Mucosa of rectum (tissue), 2 donors: ENCODE measurements at regions not wholly inside any gene's neighbourhood (a gene's known extent, or its start where the extent isn't known, plus 50 kb on each side); places are given as distances from the start of the nearest gene placed in this dataset.

Experiments used
- H3K27ac ChIP-seq, 2 donors: one replicate each; pipeline ENCODE4 v1.7.0; 2013; ENCODE audit warnings: inconsistent platforms in 2 of 2, low read depth in 2 of 2, low read length in 2 of 2
- H3K27me3 ChIP-seq, 2 donors: one replicate each; pipeline ENCODE4 v1.7.0; 2013; ENCODE audit warnings: low read length in 2 of 2; ENCODE audit not compliant: control insufficient read depth in 2 of 2, insufficient read depth in 2 of 2
- H3K36me3 ChIP-seq, 2 donors: one replicate each; pipeline ENCODE4 v1.7.0; 2013; ENCODE audit warnings: low read length in 2 of 2; ENCODE audit not compliant: control insufficient read depth in 2 of 2, insufficient read depth in 2 of 2
- H3K4me1 ChIP-seq, 2 donors: one replicate each; pipeline ENCODE4 v1.7.0; 2013; ENCODE audit warnings: low read length in 2 of 2, mild to moderate bottlenecking in 1 of 2; ENCODE audit not compliant: control insufficient read depth in 2 of 2, insufficient read depth in 2 of 2
- H3K4me3 ChIP-seq, 2 donors: one replicate each; pipeline ENCODE4 v1.7.0; 2013; ENCODE audit warnings: low read length in 2 of 2
- H3K9ac ChIP-seq, 2 donors: one replicate each; pipeline ENCODE4 v1.7.0; 2013; ENCODE audit warnings: low read length in 2 of 2, low read depth in 1 of 2, mild to moderate bottlenecking in 1 of 2
- H3K9me3 ChIP-seq, 2 donors: one replicate each; pipeline ENCODE4 v1.7.0; 2013; ENCODE audit warnings: low read length in 2 of 2; ENCODE audit not compliant: control insufficient read depth in 2 of 2
- donor health status: healthy.
- donor health status: Normal muscosa, but diverticular disease.

DNA sequence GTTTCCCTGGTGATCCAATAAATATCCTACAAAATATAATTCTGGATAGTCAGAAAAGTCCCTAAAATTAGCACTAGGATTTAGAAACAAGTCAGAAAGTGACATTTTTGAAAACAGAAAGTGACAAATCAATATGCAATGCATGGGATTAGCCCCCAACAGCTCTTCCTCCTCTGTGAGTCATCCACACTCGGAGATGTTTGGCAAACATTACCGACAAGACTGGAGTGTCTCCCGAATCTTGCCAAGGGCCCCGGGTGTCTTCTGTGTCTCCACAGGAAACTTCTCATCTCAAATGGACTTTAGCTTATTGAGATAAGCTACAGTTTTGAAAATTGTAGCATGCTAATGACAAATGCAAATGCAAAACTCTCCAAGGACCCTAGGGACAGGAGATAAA, 398.9 kb upstream of the CCDC196 start:
- H3K27ac ChIP-seq, result no peak overlapping the region
- H3K4me1 ChIP-seq, result no peaks in the 10 kb centered on the region
- H3K4me3 ChIP-seq, result no peak overlapping the region
- no peaks in the 10 kb centered on the region for H3K27me3 ChIP-seq
- H3K36me3 ChIP-seq, result no peaks in the 10 kb centered on the region
- H3K9ac ChIP-seq, result no peak overlapping the region
- H3K9me3 ChIP-seq, result no peaks in the 10 kb centered on the region

DNA sequence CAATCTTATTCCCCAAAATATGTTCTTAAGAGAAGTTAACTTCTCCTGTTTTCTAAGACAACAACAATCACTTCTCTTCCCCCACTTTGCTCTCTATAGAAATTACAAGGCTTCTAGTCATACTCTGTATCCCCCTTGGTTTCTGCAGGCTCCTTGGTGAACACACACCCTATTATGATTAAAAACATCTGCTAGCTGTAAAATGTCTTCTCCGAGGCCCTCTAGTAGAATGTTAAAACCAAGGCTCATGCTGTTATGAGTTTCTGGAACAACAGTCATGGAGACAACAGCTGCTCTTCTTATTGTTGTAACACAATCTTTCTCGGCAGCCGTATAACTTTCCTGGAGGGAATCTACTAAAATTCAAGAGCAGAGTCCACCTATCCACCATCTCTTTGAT, 397.5 kb upstream of the CCDC196 start:
- Histone ChIP-seq H3K27me3 (no peaks in the 10 kb centered on the region), H3K9me3 (no peaks in the 10 kb centered on the region), H3K4me1 (no peaks in the 10 kb centered on the region), H3K4me3 (no peak overlapping the region), H3K9ac (no peak overlapping the region), H3K27ac (no peak overlapping the region), H3K36me3 (no peaks in the 10 kb centered on the region)

DNA sequence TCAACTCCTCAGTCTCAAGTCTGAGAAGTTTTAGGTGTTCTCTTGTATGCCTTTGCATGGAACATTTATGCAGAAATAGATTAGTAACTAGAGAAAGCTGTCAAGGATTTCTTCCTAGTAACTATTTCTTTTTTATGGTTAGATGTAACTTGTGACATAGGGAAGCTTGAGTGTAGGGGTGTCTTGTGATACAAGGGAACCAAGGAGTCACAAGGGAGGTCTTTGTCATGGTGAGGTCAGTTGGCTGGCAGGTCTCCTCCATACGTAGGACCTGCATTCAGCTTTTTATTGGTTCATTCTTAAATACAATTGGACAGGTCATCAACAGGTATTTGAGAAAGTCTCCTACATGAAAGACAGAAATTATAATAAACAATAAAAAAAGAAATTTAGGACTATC, 394.0 kb upstream of the CCDC196 start:
- H3K36me3 ChIP-seq, result no peaks in the 10 kb centered on the region
- H3K27me3 ChIP-seq, result no peaks in the 10 kb centered on the region
- no peak overlapping the region for H3K27ac ChIP-seq
- no peaks in the 10 kb centered on the region for H3K4me1 ChIP-seq
- H3K4me3 ChIP-seq, result no peak overlapping the region
- H3K9ac ChIP-seq, result no peak overlapping the region
- H3K9me3 ChIP-seq, result no peaks in the 10 kb centered on the region

DNA sequence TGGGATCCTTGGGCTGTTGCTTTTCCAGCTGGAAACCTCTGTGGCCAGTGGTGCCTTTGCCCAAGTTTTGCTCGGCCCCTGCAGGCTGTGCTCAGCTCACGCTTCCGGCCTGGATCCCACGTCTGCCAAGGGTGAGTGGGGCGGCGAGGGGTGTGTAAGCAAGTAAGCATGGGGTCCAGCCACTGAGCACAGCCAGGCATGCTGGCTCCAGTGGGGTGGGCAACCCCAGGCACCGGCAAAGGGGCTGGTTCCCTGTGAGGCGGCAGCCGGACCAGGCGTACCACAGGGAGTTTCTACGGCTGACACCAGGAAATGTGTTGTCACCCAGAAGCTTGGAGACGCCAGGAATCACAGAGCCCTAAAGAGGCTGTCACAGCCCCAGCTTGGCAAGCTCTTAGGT, 393.4 kb upstream of the CCDC196 start:
- Histone ChIP-seq H3K9ac (no peak overlapping the region), H3K4me3 (no peak overlapping the region), H3K27me3 (no peaks in the 10 kb centered on the region), H3K27ac (no peak overlapping the region), H3K4me1 (no peaks in the 10 kb centered on the region), H3K9me3 (no peaks in the 10 kb centered on the region), H3K36me3 (no peaks in the 10 kb centered on the region)

DNA sequence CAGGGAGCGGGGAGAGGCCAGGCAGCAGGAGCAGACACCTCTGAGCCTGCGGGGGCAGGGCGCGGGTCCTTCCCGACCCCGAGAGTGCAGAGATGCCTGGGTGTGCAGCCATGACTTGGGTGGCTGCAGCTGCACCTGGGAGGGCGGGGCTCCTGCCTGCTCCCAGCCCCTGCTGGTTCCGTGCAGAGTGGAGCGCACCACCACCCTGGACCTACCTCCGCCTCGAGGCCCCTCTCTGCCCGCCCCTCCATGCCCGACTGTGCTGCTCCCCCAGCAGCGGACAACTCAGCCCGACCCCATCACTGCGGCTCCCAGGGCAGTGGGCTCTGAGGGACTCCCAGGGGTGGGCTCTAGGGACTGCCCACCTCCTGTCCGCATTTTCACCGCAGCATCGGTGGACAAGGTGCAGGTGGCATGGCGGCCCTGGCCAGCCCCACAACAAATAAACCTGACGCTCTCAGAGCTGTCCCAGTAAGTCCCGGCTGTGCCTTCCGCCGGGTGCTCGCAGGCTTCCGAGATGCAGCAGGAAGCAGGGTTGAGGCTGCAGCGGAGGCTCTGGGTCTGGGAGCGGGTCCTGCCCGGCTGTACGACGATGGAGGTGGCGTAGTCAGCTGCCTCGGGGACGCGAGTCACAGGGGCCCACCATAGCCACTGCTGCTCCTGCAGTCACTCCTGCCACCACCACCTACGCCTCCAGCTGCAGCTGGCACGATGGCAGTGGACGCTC, 392.0 kb upstream of the CCDC196 start:
- H3K36me3 ChIP-seq, result no peaks in the 10 kb centered on the region
- H3K27ac ChIP-seq, result no peak overlapping the region
- H3K4me1 ChIP-seq, result no peaks in the 10 kb centered on the region
- H3K9me3 ChIP-seq, result no peaks in the 10 kb centered on the region
- H3K4me3 ChIP-seq, result no peak overlapping the region
- no peak overlapping the region for H3K9ac ChIP-seq
- H3K27me3 ChIP-seq, result no peaks in the 10 kb centered on the region

DNA sequence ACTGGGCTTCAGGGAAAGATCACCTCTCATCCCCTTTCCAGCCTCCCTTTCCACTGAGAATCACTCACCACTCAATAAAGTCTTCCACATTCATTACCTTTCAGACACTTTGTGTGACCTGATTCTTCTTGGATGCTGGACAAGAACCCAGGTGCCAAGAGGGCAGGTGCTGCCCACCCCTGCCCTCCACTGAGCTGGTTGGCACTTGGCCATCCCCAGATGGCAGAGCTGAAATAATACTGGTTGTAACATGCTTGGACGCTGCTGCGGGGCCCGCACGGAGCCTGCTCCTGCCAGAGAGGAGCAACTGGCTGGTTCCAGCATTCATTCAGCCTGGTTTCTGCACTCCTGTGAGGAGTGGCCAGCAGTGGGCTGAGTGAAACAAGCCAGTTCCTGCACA, 386.7 kb upstream of the CCDC196 start:
- no peak overlapping the region for H3K9ac ChIP-seq
- H3K27ac ChIP-seq, result no peak overlapping the region
- no peaks in the 10 kb centered on the region for H3K36me3 ChIP-seq
- H3K9me3 ChIP-seq, result no peaks in the 10 kb centered on the region
- H3K4me1 ChIP-seq, result no peaks in the 10 kb centered on the region
- no peak overlapping the region for H3K4me3 ChIP-seq
- no peaks in the 10 kb centered on the region for H3K27me3 ChIP-seq

DNA sequence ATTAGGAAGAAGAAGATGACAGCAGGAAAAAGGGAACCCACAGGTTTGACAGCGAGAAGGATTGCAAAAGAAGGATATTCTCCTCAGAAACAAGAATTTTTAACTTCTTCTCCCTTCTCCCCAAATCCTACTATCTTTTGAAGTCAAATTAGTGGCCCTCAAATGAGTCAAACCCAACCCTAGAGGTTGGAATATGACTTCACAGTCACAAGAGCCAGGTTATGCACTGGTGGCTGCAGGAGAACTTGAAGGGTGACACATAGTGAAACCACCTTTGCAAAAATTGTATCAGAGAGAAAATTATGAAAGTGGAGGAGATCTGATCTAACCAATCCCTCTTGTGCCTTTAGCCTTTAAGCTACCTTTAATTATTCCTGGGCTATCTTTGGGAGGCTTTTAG, 386.2 kb upstream of the CCDC196 start:
- Histone ChIP-seq H3K4me1 (no peaks in the 10 kb centered on the region), H3K9ac (no peak overlapping the region), H3K27me3 (no peaks in the 10 kb centered on the region), H3K9me3 (no peaks in the 10 kb centered on the region), H3K4me3 (no peak overlapping the region), H3K36me3 (no peaks in the 10 kb centered on the region), H3K27ac (no peak overlapping the region)

DNA sequence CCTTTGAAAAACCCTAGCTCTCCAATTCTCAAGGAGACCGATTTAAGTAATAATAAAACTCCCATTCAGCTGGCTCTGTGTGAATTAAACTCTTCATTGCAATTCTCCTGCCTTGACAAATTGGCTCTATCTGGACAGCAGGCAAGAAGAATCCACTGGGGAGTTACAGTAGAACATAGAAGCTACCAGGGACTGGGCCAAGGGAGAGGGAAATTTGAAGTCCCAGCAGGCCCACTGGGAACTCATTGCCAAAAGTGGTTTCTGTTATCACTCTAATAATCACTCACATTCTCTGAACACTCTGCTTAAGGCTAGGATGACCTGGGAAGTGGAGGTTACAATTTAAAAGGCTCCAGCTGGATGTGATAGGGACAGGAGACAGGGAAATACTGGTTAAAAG, 384.5 kb upstream of the CCDC196 start:
- Histone ChIP-seq H3K9me3 (no peaks in the 10 kb centered on the region), H3K4me3 (no peak overlapping the region), H3K36me3 (no peaks in the 10 kb centered on the region), H3K9ac (no peak overlapping the region), H3K27me3 (no peaks in the 10 kb centered on the region), H3K27ac (no peak overlapping the region), H3K4me1 (no peaks in the 10 kb centered on the region)

DNA sequence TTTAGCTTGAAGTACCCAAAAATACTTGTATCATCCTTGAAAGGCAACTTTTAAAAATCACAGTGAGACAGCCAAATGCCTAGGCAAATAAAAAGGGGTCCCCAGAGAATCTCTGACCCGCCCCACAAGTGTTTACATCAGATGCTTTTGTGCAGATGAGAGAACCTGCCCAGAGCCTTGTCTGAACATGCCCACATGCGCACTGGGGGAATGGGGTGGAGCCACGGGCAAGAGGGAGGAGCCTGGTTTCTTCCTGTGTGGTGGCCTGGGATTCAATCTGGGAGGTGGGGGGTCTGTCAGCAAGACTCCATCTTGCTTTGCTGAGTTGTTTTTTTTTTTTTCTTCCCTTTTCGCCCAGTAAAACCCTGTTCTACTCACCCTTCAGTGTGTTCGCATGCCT, 381.7 kb upstream of the CCDC196 start:
- no peaks in the 10 kb centered on the region for H3K4me1 ChIP-seq
- H3K27ac ChIP-seq, result no peak overlapping the region
- no peak overlapping the region for H3K9ac ChIP-seq
- no peaks in the 10 kb centered on the region for H3K36me3 ChIP-seq
- H3K27me3 ChIP-seq, result no peaks in the 10 kb centered on the region
- no peak overlapping the region for H3K4me3 ChIP-seq
- H3K9me3 ChIP-seq, result no peaks in the 10 kb centered on the region

DNA sequence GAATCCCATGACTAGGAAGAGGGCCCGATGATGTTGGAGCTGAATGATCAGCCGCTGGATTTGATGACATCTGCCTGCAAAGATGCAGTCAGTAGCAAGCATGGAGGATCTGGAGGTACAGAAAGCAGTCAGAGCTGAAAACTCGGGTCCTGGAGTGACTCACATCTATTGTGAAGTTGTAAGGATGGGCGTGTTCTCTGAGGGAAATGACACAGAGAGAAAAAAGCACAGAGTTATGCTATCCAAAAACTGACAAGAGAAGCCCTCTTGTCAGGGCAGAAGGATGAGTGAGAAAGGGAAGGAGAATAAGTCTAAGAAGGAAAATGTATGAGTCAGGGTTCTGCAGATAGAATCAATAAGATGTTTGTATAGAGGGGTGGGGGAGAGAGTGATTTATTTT, 380.4 kb upstream of the CCDC196 start:
- no peaks in the 10 kb centered on the region for H3K36me3 ChIP-seq
- no peak overlapping the region for H3K9ac ChIP-seq
- H3K27ac ChIP-seq, result no peak overlapping the region
- H3K27me3 ChIP-seq, result no peaks in the 10 kb centered on the region
- H3K4me1 ChIP-seq, result no peaks in the 10 kb centered on the region
- H3K9me3 ChIP-seq, result no peaks in the 10 kb centered on the region
- no peak overlapping the region for H3K4me3 ChIP-seq

DNA sequence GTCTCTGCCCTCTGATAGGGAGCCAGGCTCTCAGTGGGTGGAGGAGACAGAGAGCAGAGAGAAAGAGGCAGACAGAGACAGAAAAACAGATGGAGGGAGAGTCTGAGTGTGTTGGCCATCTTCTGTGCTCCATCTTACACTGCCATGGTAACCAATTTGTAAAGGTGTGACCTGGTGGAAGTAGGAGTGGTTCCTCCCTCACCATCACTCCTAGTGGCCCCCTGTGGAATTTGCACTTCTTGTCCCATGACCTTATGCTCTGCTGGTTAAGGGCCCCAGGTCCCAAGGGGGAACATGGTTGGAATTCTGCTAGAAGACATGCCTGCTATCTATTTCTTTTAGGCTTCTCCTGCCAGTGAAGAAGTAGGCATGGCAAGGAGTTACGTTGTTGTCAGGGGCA, 376.7 kb upstream of the CCDC196 start:
- Histone ChIP-seq H3K9ac (no peak overlapping the region), H3K4me3 (no peak overlapping the region), H3K27ac (no peak overlapping the region), H3K9me3 (no peaks in the 10 kb centered on the region), H3K4me1 (no peaks in the 10 kb centered on the region), H3K36me3 (no peaks in the 10 kb centered on the region), H3K27me3 (no peaks in the 10 kb centered on the region)
